ENCODE measurements at regions not wholly inside any gene's neighbourhood (a gene's known extent, or its start where the extent isn't known, plus 50 kb on each side); places are given as distances from the start of the nearest gene placed in this dataset.

- ChIA-PET CTCF (no interaction called here), POLR2A (no interaction called here)
- Histone ChIP-seq H3K36me3 (ENCODE audit: control insufficient read depth in 4 of 4, insufficient read depth in 4 of 4, low read length in 3 of 4) (no peaks in the 10 kb centered on the region), H3K27me3 (replicated peaks in 2 of 5; ENCODE audit: control insufficient read depth in 4 of 5, insufficient read depth in 5 of 5, low read length in 4 of 5) (no peaks in the 10 kb centered on the region), H3K4me3 (ENCODE audit: control insufficient read depth in 1 of 7, extremely low read depth in 1 of 7, insufficient read depth in 4 of 7, low read depth in 2 of 7, low read length in 6 of 7) (no peak overlapping the region), H3K4me1 (ENCODE audit: control extremely low read depth in 1 of 4, control insufficient read depth in 4 of 4, insufficient read depth in 4 of 4, low read length in 3 of 4) (no peaks in the 10 kb centered on the region), H3K27ac (ENCODE audit: insufficient read depth in 1 of 2, low read depth in 1 of 2, low read length in 2 of 2, poor library complexity in 1 of 2, severe bottlenecking in 2 of 2) (no peak overlapping the region), H3K9me3 (ENCODE audit: control extremely low read depth in 1 of 5, control insufficient read depth in 4 of 5, insufficient read depth in 2 of 5, low read depth in 1 of 5, low read length in 4 of 5) (no peaks in the 10 kb centered on the region)
- DNase-seq: peak in 1 of 3 donors; percentile 4
- WGBS (ENCODE audit: insufficient coverage): 92% methylated on average over 4 of the region's 4 CpGs
These were observed 66.2 kb downstream of the ACTBL2 start for GRCh38 chr5:57416278-57416994.

- Histone ChIP-seq H3K4me1 (ENCODE audit: control extremely low read depth in 1 of 4, control insufficient read depth in 4 of 4, insufficient read depth in 4 of 4, low read length in 3 of 4) (no peaks in the 10 kb centered on the region), H3K9me3 (ENCODE audit: control extremely low read depth in 1 of 5, control insufficient read depth in 4 of 5, insufficient read depth in 2 of 5, low read depth in 1 of 5, low read length in 4 of 5) (no peaks in the 10 kb centered on the region), H3K36me3 (ENCODE audit: control insufficient read depth in 4 of 4, insufficient read depth in 4 of 4, low read length in 3 of 4) (no peaks in the 10 kb centered on the region), H3K4me3 (ENCODE audit: control insufficient read depth in 1 of 7, extremely low read depth in 1 of 7, insufficient read depth in 4 of 7, low read depth in 2 of 7, low read length in 6 of 7) (no peak overlapping the region), H3K27me3 (replicated peaks in 2 of 5; ENCODE audit: control insufficient read depth in 4 of 5, insufficient read depth in 5 of 5, low read length in 4 of 5) (no peaks in the 10 kb centered on the region), H3K27ac (ENCODE audit: insufficient read depth in 1 of 2, low read depth in 1 of 2, low read length in 2 of 2, poor library complexity in 1 of 2, severe bottlenecking in 2 of 2) (no peak overlapping the region)
- ChIA-PET CTCF (no interaction called here), POLR2A (no interaction called here)
- no peak for DNase-seq
- WGBS (ENCODE audit: insufficient coverage): 100% methylated on average over 1 of the region's 2 CpGs
These were observed 67.8 kb downstream of the ACTBL2 start for GRCh38 chr5:57414857-57415256.

GRCh38 chr5:57414191-57414590 is 68.4 kb downstream of the ACTBL2 start:
- Histone ChIP-seq H3K9me3 (ENCODE audit: control extremely low read depth in 1 of 5, control insufficient read depth in 4 of 5, insufficient read depth in 2 of 5, low read depth in 1 of 5, low read length in 4 of 5) (no peaks in the 10 kb centered on the region), H3K27ac (ENCODE audit: insufficient read depth in 1 of 2, low read depth in 1 of 2, low read length in 2 of 2, poor library complexity in 1 of 2, severe bottlenecking in 2 of 2) (no peak overlapping the region), H3K4me3 (ENCODE audit: control insufficient read depth in 1 of 7, extremely low read depth in 1 of 7, insufficient read depth in 4 of 7, low read depth in 2 of 7, low read length in 6 of 7) (no peak overlapping the region), H3K36me3 (ENCODE audit: control insufficient read depth in 4 of 4, insufficient read depth in 4 of 4, low read length in 3 of 4) (no peaks in the 10 kb centered on the region), H3K27me3 (replicated peaks in 2 of 5; ENCODE audit: control insufficient read depth in 4 of 5, insufficient read depth in 5 of 5, low read length in 4 of 5) (no peaks in the 10 kb centered on the region), H3K4me1 (ENCODE audit: control extremely low read depth in 1 of 4, control insufficient read depth in 4 of 4, insufficient read depth in 4 of 4, low read length in 3 of 4) (peaks cover 0 to 3% (median under 1%) of the 10 kb centered on the region in 4 experiments)
- CTCF ChIA-PET: interaction anchor here (1.1 to 1.4 kb wide), 2 partner anchors 26 to 36 kb away, joined by 3 to 4 read pairs; no protein-coding TSS in a partner anchor
- DNase-seq: no peak
- POLR2A ChIA-PET: no interaction called here
- WGBS (ENCODE audit: insufficient coverage): 100% methylated on average over 2 of the region's 3 CpGs

- no peaks in the 10 kb centered on the region for H3K9me3 ChIP-seq (ENCODE audit: control extremely low read depth in 1 of 5, control insufficient read depth in 4 of 5, insufficient read depth in 2 of 5, low read depth in 1 of 5, low read length in 4 of 5)
- H3K4me1 ChIP-seq (ENCODE audit: control extremely low read depth in 1 of 4, control insufficient read depth in 4 of 4, insufficient read depth in 4 of 4, low read length in 3 of 4): peaks cover 0 to 12% (median 5%) of the 10 kb centered on the region in 4 experiments
- H3K27ac ChIP-seq (ENCODE audit: insufficient read depth in 1 of 2, low read depth in 1 of 2, low read length in 2 of 2, poor library complexity in 1 of 2, severe bottlenecking in 2 of 2): no peak overlapping the region
- H3K27me3 ChIP-seq (replicated peaks in 2 of 5; ENCODE audit: control insufficient read depth in 4 of 5, insufficient read depth in 5 of 5, low read length in 4 of 5): no peaks in the 10 kb centered on the region
- no peak for DNase-seq
- WGBS (ENCODE audit: insufficient coverage): no CpG with 5 or more reads among the region's 1 CpG
- ChIA-PET CTCF (interaction anchor here (0.7 to 1.4 kb wide), 3 partner anchors 27 to 410 kb away, joined by 3 to 4 read pairs (median 3); no protein-coding TSS in a partner anchor), POLR2A (no interaction called here)
- no peak overlapping the region for H3K4me3 ChIP-seq (ENCODE audit: control insufficient read depth in 1 of 7, extremely low read depth in 1 of 7, insufficient read depth in 4 of 7, low read depth in 2 of 7, low read length in 6 of 7)
- no peaks in the 10 kb centered on the region for H3K36me3 ChIP-seq (ENCODE audit: control insufficient read depth in 4 of 4, insufficient read depth in 4 of 4, low read length in 3 of 4)
These were observed 69.5 kb downstream of the ACTBL2 start for GRCh38 chr5:57413145-57413544.

- POLR2A ChIA-PET: no interaction called here
- Histone ChIP-seq H3K36me3 (ENCODE audit: control insufficient read depth in 4 of 4, insufficient read depth in 4 of 4, low read length in 3 of 4) (no peaks in the 10 kb centered on the region), H3K27ac (ENCODE audit: insufficient read depth in 1 of 2, low read depth in 1 of 2, low read length in 2 of 2, poor library complexity in 1 of 2, severe bottlenecking in 2 of 2) (no peak overlapping the region), H3K4me3 (ENCODE audit: control insufficient read depth in 1 of 7, extremely low read depth in 1 of 7, insufficient read depth in 4 of 7, low read depth in 2 of 7, low read length in 6 of 7) (no peak overlapping the region), H3K27me3 (replicated peaks in 2 of 5; ENCODE audit: control insufficient read depth in 4 of 5, insufficient read depth in 5 of 5, low read length in 4 of 5) (no peaks in the 10 kb centered on the region), H3K9me3 (ENCODE audit: control extremely low read depth in 1 of 5, control insufficient read depth in 4 of 5, insufficient read depth in 2 of 5, low read depth in 1 of 5, low read length in 4 of 5) (no peaks in the 10 kb centered on the region), H3K4me1 (ENCODE audit: control extremely low read depth in 1 of 4, control insufficient read depth in 4 of 4, insufficient read depth in 4 of 4, low read length in 3 of 4) (peaks cover 0 to 12% (median 5%) of the 10 kb centered on the region in 4 experiments)
- CTCF ChIA-PET: interaction anchor here (0.7 to 1.7 kb wide), 3 partner anchors 11 to 410 kb away, joined by 3 to 4 read pairs (median 3); no protein-coding TSS in a partner anchor
- DNase-seq: no peak
- WGBS (ENCODE audit: insufficient coverage): no CpG with 5 or more reads among the region's 1 CpG
These were observed 69.9 kb downstream of the ACTBL2 start for GRCh38 chr5:57412680-57413079.

- H3K4me1 ChIP-seq (ENCODE audit: control extremely low read depth in 1 of 4, control insufficient read depth in 4 of 4, insufficient read depth in 4 of 4, low read length in 3 of 4): peaks cover 0 to 12% (median 5%) of the 10 kb centered on the region in 4 experiments
- no peaks in the 10 kb centered on the region for H3K36me3 ChIP-seq (ENCODE audit: control insufficient read depth in 4 of 4, insufficient read depth in 4 of 4, low read length in 3 of 4)
- H3K4me3 ChIP-seq (ENCODE audit: control insufficient read depth in 1 of 7, extremely low read depth in 1 of 7, insufficient read depth in 4 of 7, low read depth in 2 of 7, low read length in 6 of 7): no peak overlapping the region
- CTCF ChIA-PET: interaction anchor here (1.7 kb wide), 1 partner anchor 11 kb away, joined by 3 read pairs; no protein-coding TSS in a partner anchor
- H3K27me3 ChIP-seq (replicated peaks in 2 of 5; ENCODE audit: control insufficient read depth in 4 of 5, insufficient read depth in 5 of 5, low read length in 4 of 5): no peaks in the 10 kb centered on the region
- DNase-seq: no peak
- no peak overlapping the region for H3K27ac ChIP-seq (ENCODE audit: insufficient read depth in 1 of 2, low read depth in 1 of 2, low read length in 2 of 2, poor library complexity in 1 of 2, severe bottlenecking in 2 of 2)
- 80% methylated on average over 3 of the region's 4 CpGs for WGBS (ENCODE audit: insufficient coverage)
- POLR2A ChIA-PET: no interaction called here
- no peaks in the 10 kb centered on the region for H3K9me3 ChIP-seq (ENCODE audit: control extremely low read depth in 1 of 5, control insufficient read depth in 4 of 5, insufficient read depth in 2 of 5, low read depth in 1 of 5, low read length in 4 of 5)
These were observed 70.6 kb downstream of the ACTBL2 start for GRCh38 chr5:57411982-57412381.
